ENCODE measurements at regions not wholly inside any gene's neighbourhood (a gene's known extent, or its start where the extent isn't known, plus 50 kb on each side); places are given as distances from the start of the nearest gene placed in this dataset.

- TF ChIP-seq CTCF (IDR thresholded peaks at IDR 0.05) (no peak), POLR2A (IDR thresholded peaks at IDR 0.05) (no peak)
Observed at GRCh38 chr4:187307131-187307530, 583.5 kb upstream of the FAT1 start.
